ENCODE measurements at regions not wholly inside any gene's neighbourhood (a gene's known extent, or its start where the extent isn't known, plus 50 kb on each side); places are given as distances from the start of the nearest gene placed in this dataset.

DNA sequence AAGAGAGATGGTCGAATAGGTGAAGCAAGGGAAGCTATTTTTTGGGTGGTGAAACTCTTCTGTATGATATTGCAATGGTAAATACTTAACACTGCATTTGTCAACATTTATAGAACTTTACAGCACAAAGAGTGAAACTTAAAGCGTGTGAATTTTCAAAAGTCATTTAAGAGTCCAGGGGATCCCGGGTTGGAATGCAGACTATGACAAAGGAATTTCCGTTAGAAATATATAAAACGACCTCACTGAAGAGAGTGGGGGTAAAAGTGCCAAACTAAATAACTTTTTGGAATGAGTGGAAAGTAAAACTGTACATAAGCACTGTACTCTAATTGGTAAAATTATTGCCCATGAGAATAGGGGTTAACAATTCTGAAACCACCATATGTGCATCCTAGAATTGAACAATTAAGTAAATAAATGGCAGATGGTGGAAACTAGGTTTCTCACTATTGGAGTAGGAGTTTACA lies 191.0 kb upstream of the FN1 start:
- Histone ChIP-seq H3K4me1 (ENCODE audit: insufficient read depth, low read length) (peaks cover 46% of the 10 kb centered on the region), H2AFZ (ENCODE audit: low read length) (no peak overlapping the region), H3K27ac (ENCODE audit: extremely low read length, insufficient read depth, low read length) (no peak overlapping the region), H3K36me3 (replicated peaks in 1 of 2; ENCODE audit: control insufficient read depth in 1 of 2, insufficient read depth in 2 of 2, low read length in 2 of 2) (no peaks in the 10 kb centered on the region), H3K9ac (ENCODE audit: insufficient read depth, low read depth, low read length) (no peak overlapping the region), H3K4me2 (ENCODE audit: low read depth, low read length) (no peak overlapping the region), H3K9me3 (ENCODE audit: low read length) (peaks cover 15% of the 10 kb centered on the region), H4K20me1 (ENCODE audit: insufficient read depth, low read length) (no peaks in the 10 kb centered on the region), H3K27me3 (ENCODE audit: control insufficient read depth in 1 of 2, insufficient read depth in 2 of 2, low read length in 2 of 2) (no peaks in the 10 kb centered on the region), H3K79me2 (ENCODE audit: insufficient read depth, low read length) (no peaks in the 10 kb centered on the region), H3K4me3 (replicated peaks in 1 of 3; ENCODE audit: insufficient read depth in 1 of 3, low read depth in 2 of 3, low read length in 3 of 3) (no peak overlapping the region)
- FAIRE-seq (no peak), ATAC-seq (no peak), DNase-seq (ENCODE audit: low spot score) (no peak)
- in situ Hi-C loops (cut with HindIII; ENCODE audit: extremely low pct_ligation_motif_present, low pct_unique_long_range_greater_than_20kb), result loop anchor here (10.0 kb wide), 1 partner anchor 288 kb away; no protein-coding TSS in a partner anchor
- 90% methylated on average over 5 of the region's 5 CpGs for WGBS (ENCODE audit: low lambda C conversion rate)
- no peak for TF ChIP-seq RARG (CRISPR knock-in tag; IDR thresholded peaks at IDR 0.05; ENCODE audit: low read depth)
- TF ChIP-seq SMARCC2 (IDR thresholded peaks at IDR 0.05), result no peak
- TF ChIP-seq HNF1B (CRISPR knock-in tag; IDR thresholded peaks at IDR 0.05), result no peak
- TF ChIP-seq CSRNP1 (CRISPR knock-in tag; IDR thresholded peaks at IDR 0.05), result no peak
- no peak for TF ChIP-seq SIN3B (IDR thresholded peaks at IDR 0.05; ENCODE audit: low read length)
- no peak for TF ChIP-seq SYNCRIP (IDR thresholded peaks at IDR 0.05; ENCODE audit: insufficient read depth, low read depth, low read length)
- TF ChIP-seq CCDC6 (CRISPR knock-in tag; IDR thresholded peaks at IDR 0.05), result no peak
- no peak for TF ChIP-seq PCBP1 (IDR thresholded peaks at IDR 0.05; ENCODE audit: borderline replicate concordance, low read depth, low read length)
- TF ChIP-seq ZBTB42 (CRISPR knock-in tag; IDR thresholded peaks at IDR 0.05), result no peak
- no peak for TF ChIP-seq POGZ (CRISPR knock-in tag; IDR thresholded peaks at IDR 0.05)
- TF ChIP-seq ZFAT (CRISPR knock-in tag; conservative IDR thresholded peaks at IDR 0.05), result no peak
- no peak for TF ChIP-seq HDAC6 (IDR thresholded peaks at IDR 0.05; ENCODE audit: low read depth, low read length)
- TF ChIP-seq ZNF879 (CRISPR knock-in tag; IDR thresholded peaks at IDR 0.05), result no peak
- TF ChIP-seq KMT2A (CRISPR knock-in tag; IDR thresholded peaks at IDR 0.05), result no peak
- no peak for TF ChIP-seq ZNF562 (CRISPR knock-in tag; IDR thresholded peaks at IDR 0.05; ENCODE audit: borderline replicate concordance)
- TF ChIP-seq NCOA2 (CRISPR knock-in tag; IDR thresholded peaks at IDR 0.05), result no peak
- no peak for TF ChIP-seq THAP11 (CRISPR knock-in tag; IDR thresholded peaks at IDR 0.05)
- TF ChIP-seq ZNF251 (CRISPR knock-in tag; IDR thresholded peaks at IDR 0.05), result no peak
- no peak for TF ChIP-seq ZNF839 (CRISPR knock-in tag; IDR thresholded peaks at IDR 0.05; ENCODE audit: borderline replicate concordance)
- intact Hi-C loops (cut with micrococcal nuclease; ENCODE audit: unreplicated experiment), result no loop called here
- CTCF ChIA-PET (ENCODE audit: low intra/inter-chr PET ratio, low total read pairs), result no interaction called here
- BruUV-seq (replicated peaks), result no TSS peak
- POLR2A ChIA-PET, result no interaction called here

All from HepG2 (cell line).